ENCODE measurements at regions not wholly inside any gene's neighbourhood (a gene's known extent, or its start where the extent isn't known, plus 50 kb on each side); places are given as distances from the start of the nearest gene placed in this dataset.

DNA sequence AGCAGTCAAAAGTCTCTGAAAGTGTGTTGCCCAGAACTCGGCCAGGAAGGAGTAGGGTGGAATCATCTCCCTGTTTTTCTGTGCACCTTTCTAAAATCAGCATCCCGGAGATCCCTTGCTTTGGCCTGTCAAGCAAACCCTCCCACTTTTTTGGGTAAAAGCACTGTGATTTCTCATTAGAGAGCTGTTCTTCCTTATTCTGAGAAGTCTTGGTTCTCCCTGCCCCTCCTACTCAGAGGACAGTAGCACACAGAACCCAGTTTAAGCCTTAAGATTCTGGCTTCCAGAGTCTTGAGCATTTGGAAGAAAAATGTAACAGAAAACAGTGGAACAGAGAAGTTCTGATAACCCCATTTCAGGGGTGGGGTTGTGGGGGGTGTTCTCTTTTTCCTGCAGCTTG, 52.6 kb upstream of the KATNAL1 start:
- no peak for DNase-seq

DNA sequence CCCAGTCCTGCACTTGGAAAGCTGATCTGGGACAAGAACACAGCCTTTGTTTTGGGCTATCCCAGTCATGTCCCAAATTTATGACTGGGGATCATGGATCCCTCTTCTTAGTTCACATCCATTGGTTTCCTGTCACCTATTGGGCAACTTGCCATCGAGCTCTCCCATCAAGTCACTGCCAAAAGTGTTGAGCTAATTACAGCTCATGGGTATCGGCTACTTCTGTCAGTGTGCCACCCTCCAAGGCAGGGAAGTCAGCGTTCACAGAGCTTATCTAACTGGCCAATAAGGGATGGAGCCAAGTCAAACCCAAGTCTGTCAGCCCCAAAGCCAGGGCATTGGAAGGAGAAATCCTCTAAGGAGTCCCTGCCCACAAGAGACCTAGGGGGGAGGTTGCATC, 53.2 kb upstream of the KATNAL1 start:
- DNase-seq: no peak

DNA sequence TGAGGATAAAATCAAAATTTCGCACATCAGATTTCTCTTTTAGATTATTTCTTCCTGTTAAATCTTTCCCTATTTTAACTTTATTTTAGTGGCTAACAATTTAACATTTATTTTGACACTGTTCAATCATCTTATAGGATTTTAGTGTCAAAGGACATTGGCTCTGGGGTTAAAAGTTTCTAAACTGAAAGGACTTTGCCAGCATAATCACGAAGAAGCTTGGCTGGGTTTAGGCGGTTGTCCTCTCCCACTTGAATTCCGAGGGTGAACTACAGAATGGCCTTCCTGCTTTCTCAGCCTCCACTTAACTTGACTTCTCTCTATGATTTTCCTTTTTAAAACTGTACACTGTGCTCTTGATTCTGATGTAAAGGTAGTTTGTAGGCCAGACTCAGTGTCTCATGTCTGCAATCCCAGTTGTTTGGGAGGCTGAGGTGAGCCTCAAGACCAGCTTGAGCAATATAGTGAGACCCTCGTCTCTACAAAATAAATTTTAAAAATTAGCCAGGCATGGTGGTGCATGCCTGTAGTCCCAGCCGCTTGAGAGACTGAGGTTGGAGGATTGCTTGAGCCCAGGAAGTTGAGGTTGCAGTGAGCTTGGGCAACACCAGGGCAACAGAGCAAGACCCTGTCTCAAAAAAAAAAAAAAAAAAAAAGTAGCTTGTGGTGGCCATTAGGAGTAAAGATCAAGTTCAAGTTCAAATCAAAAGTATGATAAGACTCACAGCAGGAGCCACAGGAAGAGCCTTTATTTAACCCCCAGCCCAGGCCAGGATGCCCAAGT, 54.8 kb upstream of the KATNAL1 start:
- DNase-seq: no peak

- no peak for DNase-seq
Measured at GRCh38 chr13:30362869-30363268, 55.5 kb upstream of the KATNAL1 start.

DNA sequence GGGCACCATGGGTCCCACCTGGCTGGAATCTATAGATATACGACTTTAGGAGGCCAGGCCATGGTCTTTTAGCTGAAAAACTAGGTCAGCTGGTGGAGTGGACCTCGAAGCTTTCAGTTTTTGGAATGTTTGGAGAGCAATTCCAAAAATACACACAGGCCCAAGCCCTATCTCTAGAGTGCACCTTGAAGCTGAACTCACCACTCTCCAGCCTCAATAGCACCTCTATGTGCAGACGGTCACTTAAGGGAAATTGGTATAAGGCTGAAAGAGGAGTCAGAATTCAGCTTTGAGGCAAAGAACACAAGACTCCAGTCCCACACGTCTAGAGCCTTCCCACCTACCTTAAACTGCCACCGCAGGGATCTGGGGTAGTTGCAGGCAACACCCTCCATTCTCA, 56.4 kb upstream of the KATNAL1 start:
- DNase-seq: no peak

GRCh38 chr13:30364133-30364532, 56.8 kb upstream of the KATNAL1 start:
- DNase-seq: no peak

GRCh38 chr13:30364876-30365275, 57.4 kb upstream of the UBE2L5 start:
- no peak for DNase-seq

GRCh38 chr13:30366088-30366487, 56.2 kb upstream of the UBE2L5 start:
- no peak for DNase-seq

DNA sequence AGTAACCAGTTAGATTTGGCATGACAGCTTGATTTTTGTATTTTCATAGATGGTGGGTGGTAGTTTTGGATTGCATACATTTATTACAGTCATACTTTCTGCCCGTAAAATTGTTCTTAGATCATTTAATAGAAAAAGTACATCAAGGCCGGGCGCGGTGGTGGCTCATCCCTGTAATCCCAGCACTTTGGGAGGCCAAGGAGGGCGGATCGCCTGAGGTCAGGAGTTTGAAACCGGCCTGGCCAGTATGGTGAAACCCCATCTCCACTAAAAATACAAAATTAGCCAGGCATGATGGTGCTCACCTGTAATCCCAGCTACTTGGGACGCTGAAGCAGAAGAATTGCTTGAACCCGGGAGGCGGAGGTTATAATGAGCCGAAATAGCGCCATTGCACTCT, 55.0 kb upstream of the UBE2L5 start:
- no peak for DNase-seq

DNA sequence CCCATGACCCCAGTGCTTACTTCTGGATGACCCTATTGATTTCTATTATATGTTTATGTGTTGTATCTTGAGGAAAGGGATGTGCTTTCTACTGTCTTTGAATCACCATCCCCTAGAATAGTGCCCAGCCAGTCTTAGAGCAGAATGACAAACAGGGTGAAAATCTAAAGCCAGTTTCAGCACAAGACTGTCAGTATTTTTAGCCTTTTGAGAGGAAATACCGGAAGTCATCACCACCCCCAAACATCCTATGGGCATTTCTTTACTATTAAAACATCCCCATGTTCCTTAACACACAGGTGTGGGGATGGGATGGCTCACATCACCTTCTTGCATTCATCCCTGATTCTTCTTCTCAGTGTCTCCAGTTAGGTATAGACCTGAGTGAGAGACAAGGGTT, 52.1 kb upstream of the UBE2L5 start:
- DNase-seq: no peak

GRCh38 chr13:30370916-30371521, 51.3 kb upstream of the UBE2L5 start:
- DNase-seq: no peak

DNA sequence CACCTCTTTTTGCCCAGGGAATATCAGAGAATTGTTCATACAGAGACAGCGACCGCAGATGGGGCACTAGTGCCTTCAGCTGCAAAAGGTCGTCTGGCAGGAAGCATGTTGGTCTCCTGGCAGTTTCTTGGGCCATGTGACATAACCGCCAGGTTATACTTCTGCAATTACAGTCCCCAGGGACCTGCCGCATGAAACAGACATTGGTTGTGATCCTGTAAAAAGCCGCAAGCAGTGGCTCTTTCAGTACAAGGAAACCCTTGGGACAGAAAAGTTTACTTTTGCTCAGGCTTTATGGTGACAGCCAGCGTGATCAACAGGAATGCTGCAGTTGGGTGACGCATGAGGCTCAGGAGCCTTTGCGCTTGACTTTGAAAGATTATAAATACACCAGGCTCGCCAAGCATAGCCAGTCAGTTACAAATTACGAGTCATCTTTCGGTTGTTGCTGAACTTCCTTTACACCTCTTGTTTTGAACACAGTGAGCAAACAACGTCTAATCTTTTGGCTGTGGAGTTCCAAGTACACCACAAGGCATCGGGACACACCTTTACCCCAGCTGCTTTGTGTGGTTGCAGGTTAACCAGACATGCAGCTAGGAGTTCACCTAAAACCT, 50.5 kb upstream of the UBE2L5 start:
- DNase-seq: peak in 2 of 4 experiments; percentile 20 to 30
